H9 (cell line): ENCODE measurements at regions not wholly inside any gene's neighbourhood (a gene's known extent, or its start where the extent isn't known, plus 50 kb on each side); places are given as distances from the start of the nearest gene placed in this dataset.

Experiments used
- DNase-seq: peaks from one replicate; pipeline ENCODE4 v3.0.0-alpha.2; 2017
- H2AFZ ChIP-seq: one replicate; pipeline ENCODE4 v1.6.1; 2013; ENCODE audit warnings: mild to moderate bottlenecking, low read length, control low read depth, moderate library complexity
- H2AK5ac ChIP-seq: 2 replicates; pipeline ENCODE4 v1.6.1; 2013; ENCODE audit warnings: low read length, control low read depth, mixed read lengths; ENCODE audit not compliant: insufficient read length
- H2BK120ac ChIP-seq: one replicate; pipeline ENCODE4 v1.6.1; 2013; ENCODE audit warnings: low read depth, mild to moderate bottlenecking, low read length, control low read depth, inconsistent platforms; ENCODE audit not compliant: poor library complexity, severe bottlenecking
- H2BK12ac ChIP-seq: 2 replicates; pipeline ENCODE4 v1.6.1; 2013; ENCODE audit warnings: low read length, control low read depth, mixed read lengths, low read depth; ENCODE audit not compliant: insufficient read length
- H2BK15ac ChIP-seq: 2 replicates; pipeline ENCODE4 v1.6.1; 2013; ENCODE audit warnings: low read depth, low read length, control low read depth
- H2BK20ac ChIP-seq: one replicate; pipeline ENCODE4 v1.6.1; 2013; ENCODE audit warnings: low read depth, mild to moderate bottlenecking, low read length, control low read depth, inconsistent platforms; ENCODE audit not compliant: poor library complexity, severe bottlenecking
- H2BK5ac ChIP-seq: 2 replicates; pipeline ENCODE4 v1.6.1; 2013; ENCODE audit warnings: low read length, control low read depth, mixed read lengths; ENCODE audit not compliant: insufficient read length
- H3K14ac ChIP-seq: 2 replicates; pipeline ENCODE4 v1.6.1; 2013; ENCODE audit warnings: low read length, control low read depth; ENCODE audit not compliant: insufficient read depth
- H3K18ac ChIP-seq: 2 replicates; pipeline ENCODE4 v1.6.1; 2013; ENCODE audit warnings: low read depth, mild to moderate bottlenecking, mixed read lengths, low read length, control low read depth; ENCODE audit not compliant: insufficient read length
- H3K23ac ChIP-seq: 2 replicates; pipeline ENCODE4 v1.6.1; 2013; ENCODE audit warnings: low read length, control low read depth, mixed read lengths, low read depth; ENCODE audit not compliant: insufficient read length
- H3K23me2 ChIP-seq: 2 replicates; pipeline ENCODE4 v1.6.1; 2013; ENCODE audit warnings: low read depth, mild to moderate bottlenecking, mixed read lengths, low read length, control low read depth; ENCODE audit not compliant: insufficient read length, poor library complexity, severe bottlenecking
- H3K27ac ChIP-seq: 2 replicates; pipeline ENCODE4 v1.5.1; 2013; ENCODE audit warnings: low read length, control low read depth, mixed read lengths, low read depth; ENCODE audit not compliant: insufficient read length
- H3K27me3 ChIP-seq: 2 replicates; pipeline ENCODE4 v1.6.1; 2013; ENCODE audit warnings: low read length, control low read depth, inconsistent platforms; ENCODE audit not compliant: insufficient read depth
- H3K4ac ChIP-seq: 2 replicates; pipeline ENCODE4 v1.6.1; 2013; ENCODE audit warnings: low read depth, mild to moderate bottlenecking, control low read depth, inconsistent platforms, low read length, moderate library complexity
- H3K4me1 ChIP-seq: 2 replicates; pipeline ENCODE4 v1.6.1; 2013; ENCODE audit warnings: low read length, control low read depth, inconsistent platforms; ENCODE audit not compliant: insufficient read depth
- H3K4me2 ChIP-seq: 2 replicates; pipeline ENCODE4 v1.6.1; 2013; ENCODE audit warnings: low read length, control low read depth, mixed read lengths; ENCODE audit not compliant: insufficient read length, insufficient read depth
- H3K56ac ChIP-seq: 2 replicates; pipeline ENCODE4 v1.6.1; 2013; ENCODE audit warnings: low read depth, mild to moderate bottlenecking, mixed read lengths, low read length, control low read depth; ENCODE audit not compliant: insufficient read length
- H3K79me1 ChIP-seq: 2 replicates; pipeline ENCODE4 v1.6.1; 2013; ENCODE audit warnings: low read depth, mild to moderate bottlenecking, moderate library complexity, low read length, control low read depth, inconsistent platforms; ENCODE audit not compliant: insufficient read depth, poor library complexity, severe bottlenecking
- H3K79me2 ChIP-seq: 2 replicates; pipeline ENCODE4 v1.6.1; 2013; ENCODE audit warnings: low read length, control low read depth, inconsistent platforms; ENCODE audit not compliant: insufficient read depth
- H3K9ac ChIP-seq: 2 replicates; pipeline ENCODE4 v1.6.1; 2013; ENCODE audit warnings: low read length, control low read depth, mixed read lengths; ENCODE audit not compliant: insufficient read length; ENCODE audit errors: extremely low read depth
- H3K9me3 ChIP-seq: one replicate; pipeline ENCODE4 v1.6.1; 2013; ENCODE audit warnings: low read depth, low read length, inconsistent platforms; ENCODE audit not compliant: control insufficient read depth
- H3T11ph ChIP-seq: one replicate; pipeline ENCODE4 v1.6.1; 2013; ENCODE audit warnings: mild to moderate bottlenecking, low read length, control low read depth, inconsistent platforms
- H4K20me1 ChIP-seq: one replicate; pipeline ENCODE4 v1.6.1; 2013; ENCODE audit not compliant: control insufficient read depth, insufficient read length, insufficient read depth
- H4K5ac ChIP-seq: 2 replicates; pipeline ENCODE4 v1.6.1; 2013; ENCODE audit warnings: low read depth, mild to moderate bottlenecking, mixed read lengths, low read length, control low read depth; ENCODE audit not compliant: insufficient read length
- H4K8ac ChIP-seq: replicated peaks from 2 replicates; pipeline ENCODE4 v1.6.1; 2013; ENCODE audit warnings: low read length, control low read depth, mixed read lengths, low read depth; ENCODE audit not compliant: insufficient read length
- H4K91ac ChIP-seq: 2 replicates; pipeline ENCODE4 v1.6.1; 2013; ENCODE audit warnings: low read depth, mild to moderate bottlenecking, moderate library complexity, mixed read lengths, low read length, control low read depth; ENCODE audit not compliant: insufficient read length
- H3K27ac Mint-ChIP-seq, 3 experiments: 2 replicates in 2 of 3; 3 replicates in 1 of 3; pipeline ENCODE4 v1.8.0; 2020 to 2021; ENCODE audit warnings: mixed read lengths in 3 of 3, mild to moderate bottlenecking in 1 of 3, moderate library complexity in 1 of 3
- H3K27me3 Mint-ChIP-seq: 2 replicates; pipeline ENCODE4 v1.8.0; 2021; ENCODE audit warnings: low read depth, mild to moderate bottlenecking, moderate library complexity, mixed read lengths
- H3K36me3 Mint-ChIP-seq, 3 experiments: 2 replicates in 2 of 3; 3 replicates in 1 of 3; pipeline ENCODE4 v1.8.0; 2020 to 2021; ENCODE audit warnings: low read depth in 3 of 3, mixed read lengths in 3 of 3; ENCODE audit not compliant: insufficient read depth in 1 of 3
- H3K4me1 Mint-ChIP-seq, 2 experiments: 2 replicates each; pipeline ENCODE4 v1.8.0; 2020; ENCODE audit warnings: mixed read lengths in 2 of 2
- H3K4me3 Mint-ChIP-seq, 2 experiments: 2 replicates in 1 of 2; 3 replicates in 1 of 2; pipeline ENCODE4 v1.8.0; 2020 to 2021; ENCODE audit warnings: mild to moderate bottlenecking in 2 of 2, mixed read lengths in 2 of 2, moderate library complexity in 1 of 2
- H3K9me3 Mint-ChIP-seq, 2 experiments: 2 replicates in 1 of 2; 3 replicates in 1 of 2; pipeline ENCODE4 v1.8.0; 2020; ENCODE audit warnings: mild to moderate bottlenecking in 2 of 2, mixed read lengths in 2 of 2, moderate library complexity in 1 of 2
- CTCF ChIP-seq: fragments of 200-600 bp; sonication (generic); conservative IDR thresholded peaks from 3 replicates; pipeline ENCODE4 v1.8.0; 2021; ENCODE audit warnings: antibody characterized with exemption, mild to moderate bottlenecking
- WGBS: extraction: QIAGEN DNeasy Blood & Tissue Kit; methylation state at CpG from one replicate; pipeline ENCODE4 v1.1.7; 2013; ENCODE audit warnings: missing lambda C conversion rate, low lambda C conversion rate, mixed read lengths; ENCODE audit not compliant: insufficient read length; ENCODE audit errors: extremely low coverage; 5-methylcytosine and 5-hydroxymethylcytosine counted together

- H2BK12ac ChIP-seq = no peak overlapping the region
- Mint-ChIP-seq H3K27ac (peak overlapping the region in 2 of 3 experiments; percentile 52 to 89; a peak in 3 of 7 replicates), H3K4me1 (peaks cover 33 to 41% of the 10 kb centered on the region in 2 experiments), H3K4me3 (no peak overlapping the region), H3K27me3 (no peaks in the 10 kb centered on the region), H3K36me3 (peaks cover 0 to 8% (median 7%) of the 10 kb centered on the region in 3 experiments; a peak in 6 of 7 replicates), H3K9me3 (peaks cover 0 to 2% of the 10 kb centered on the region in 2 experiments; a peak in 1 of 5 replicates)
- no peak overlapping the region for H2BK20ac ChIP-seq
- H3K79me2 ChIP-seq = no peaks in the 10 kb centered on the region
- no peak overlapping the region for H4K91ac ChIP-seq
- DNase-seq = no peak
- H3K4ac ChIP-seq = no peak overlapping the region
- H2BK15ac ChIP-seq = no peak overlapping the region
- no peak overlapping the region for H3K4me2 ChIP-seq
- H3K9me3 ChIP-seq = no peaks in the 10 kb centered on the region
- no peak overlapping the region for H3K23ac ChIP-seq
- no peak for TF ChIP-seq CTCF
- no peak overlapping the region for H4K8ac ChIP-seq
- peak overlapping the region; percentile 70 for H3K27ac ChIP-seq
- H3K56ac ChIP-seq = no peak overlapping the region
- no peaks in the 10 kb centered on the region for H3K23me2 ChIP-seq
- no peaks in the 10 kb centered on the region for H3K27me3 ChIP-seq
- H2BK120ac ChIP-seq = no peak overlapping the region
- H3T11ph ChIP-seq = no peak overlapping the region
- H3K18ac ChIP-seq = no peak overlapping the region
- no peak overlapping the region for H2AFZ ChIP-seq
- H4K5ac ChIP-seq = no peak overlapping the region
- WGBS = no CpG with 5 or more reads among the region's 1 CpG
- no peak overlapping the region for H3K9ac ChIP-seq
- H3K79me1 ChIP-seq = no peaks in the 10 kb centered on the region
- H2AK5ac ChIP-seq = no peak overlapping the region
- H3K14ac ChIP-seq = no peak overlapping the region
- no peaks in the 10 kb centered on the region for H4K20me1 ChIP-seq
- no peak overlapping the region for H2BK5ac ChIP-seq
- H3K4me1 ChIP-seq = peaks cover 3% of the 10 kb centered on the region; the same call in 1 of the 2 replicates
These were observed 490.8 kb upstream of the PIK3C3 start for GRCh38 chr18:41464278-41464677.
